HepG2 (cell line): ENCODE measurements at regions not wholly inside any gene's neighbourhood (a gene's known extent, or its start where the extent isn't known, plus 50 kb on each side); places are given as distances from the start of the nearest gene placed in this dataset.

Source experiments
- ATAC-seq: fragments of 200-7000 bp; cut with Tn5 transposase; 3 replicates; pipeline ENCODE4 v1.9.1; 2020; ENCODE audit warnings: mild to moderate bottlenecking, moderate library complexity
- BruUV-seq: library from RNA; stranded (reverse); fragments of 400-500 nt; replicated peaks from 2 replicates; lab custom pipeline; 2021; lab: Mats Ljungman, UMichigan
- CTCF ChIA-PET: fragments of 300-600 bp; formaldehyde crosslinking; extraction: SDS; loops from one replicate; lab custom pipeline; 2021; ENCODE audit warnings: low total read pairs, inconsistent platforms, low intra/inter-chr PET ratio; lab: Yijun Ruan, JAX
- POLR2A ChIA-PET: fragments of 350-600 bp; sonication (Branson Sonifier 250); formaldehyde crosslinking; loops from one replicate; lab custom pipeline; 2020; ENCODE audit warnings: antibody characterized with exemption, inconsistent platforms; lab: Yijun Ruan, JAX
- DNase-seq: peaks from one replicate; pipeline ENCODE4 v3.0.0-alpha.2; 2015; ENCODE audit warnings: low spot score
- FAIRE-seq: peaks from 3 replicates; lab custom pipeline; 2011; peaks lifted over from hg19 to GRCh38; lab: Jason Lieb, UNC
- H2AFZ ChIP-seq: one replicate; pipeline ENCODE4 v1.6.1; 2011; ENCODE audit warnings: low read length, inconsistent platforms
- H3K27ac ChIP-seq: fragments of 300-600 bp; 3 replicates; pipeline ENCODE4 v1.8.0; 2011; ENCODE audit warnings: mixed run types, mild to moderate bottlenecking, mixed read lengths, low read length, inconsistent platforms; ENCODE audit not compliant: insufficient read depth; ENCODE audit errors: extremely low read length
- H3K27me3 ChIP-seq, 2 experiments: fragments of 200-600 bp in 1 of 2; 2 replicates in 1 of 2; 3 replicates in 1 of 2; pipeline versions ENCODE4 v1.6.0 to v1.8.0; 2011; ENCODE audit warnings: low read length in 2 of 2, mild to moderate bottlenecking in 2 of 2, moderate library complexity in 2 of 2, inconsistent platforms in 1 of 2; ENCODE audit not compliant: insufficient read depth in 2 of 2, control insufficient read depth in 1 of 2
- H3K36me3 ChIP-seq, 2 experiments: fragments of 200-600 bp in 1 of 2; replicated peaks in 1 of 2; 2 replicates in 1 of 2; 3 replicates in 1 of 2; pipeline versions ENCODE4 v1.5.1 to v1.8.0; 2011; ENCODE audit warnings: low read length in 2 of 2, inconsistent platforms in 1 of 2; ENCODE audit not compliant: insufficient read depth in 2 of 2, control insufficient read depth in 1 of 2
- H3K4me1 ChIP-seq: 2 replicates; pipeline ENCODE4 v1.5.1; 2012; ENCODE audit warnings: low read length, inconsistent platforms; ENCODE audit not compliant: insufficient read depth
- H3K4me2 ChIP-seq: 2 replicates; pipeline ENCODE4 v1.6.0; 2011; ENCODE audit warnings: low read depth, low read length, inconsistent platforms
- H3K4me3 ChIP-seq, 3 experiments: fragments of 200-600 bp in 1 of 3; sonication (generic), shearing (Covaris generic) in 1 of 3; replicated peaks in 1 of 3; 2 replicates each; pipeline ENCODE4 v1.5.1; 2011 to 2016; ENCODE audit warnings: low read length in 3 of 3, inconsistent platforms in 2 of 3, low read depth in 2 of 3, mild to moderate bottlenecking in 2 of 3, control low read depth in 1 of 3, mixed read lengths in 1 of 3; ENCODE audit not compliant: insufficient read depth in 1 of 3
- H3K79me2 ChIP-seq: one replicate; pipeline ENCODE4 v1.6.1; 2011; ENCODE audit warnings: low read length, inconsistent platforms; ENCODE audit not compliant: insufficient read depth
- H3K9ac ChIP-seq: 2 replicates; pipeline ENCODE4 v1.6.0; 2011; ENCODE audit warnings: mild to moderate bottlenecking, low read depth, low read length, inconsistent platforms; ENCODE audit not compliant: insufficient read depth
- H3K9me3 ChIP-seq: 2 replicates; pipeline ENCODE4 v1.5.1; 2012; ENCODE audit warnings: mild to moderate bottlenecking, low read length
- H4K20me1 ChIP-seq: 2 replicates; pipeline ENCODE4 v1.6.0; 2011; ENCODE audit warnings: inconsistent platforms, mild to moderate bottlenecking, low read length, moderate library complexity; ENCODE audit not compliant: insufficient read depth
- DPF2 ChIP-seq: sonication (generic); formaldehyde crosslinking; IDR thresholded peaks from 2 replicates; pipeline ENCODE4 v1.4.0; 2020; ENCODE audit warnings: mild to moderate bottlenecking, low read depth, missing genetic modification reagents, borderline replicate concordance
- DRAP1 ChIP-seq: IDR thresholded peaks from 2 replicates; pipeline ENCODE4 v1.6.1; 2016; ENCODE audit warnings: missing genetic modification reagents, missing compliant biosample characterization
- IRF1 ChIP-seq: sonication (generic); formaldehyde crosslinking; IDR thresholded peaks from 2 replicates; pipeline ENCODE4 v1.4.0; 2020; ENCODE audit warnings: low read depth, mild to moderate bottlenecking, missing genetic modification reagents
- MTERF4 ChIP-seq: sonication (generic); formaldehyde crosslinking; IDR thresholded peaks from 2 replicates; pipeline ENCODE4 v1.8.0; 2023; ENCODE audit warnings: mild to moderate bottlenecking, missing genetic modification reagents
- PHF21A ChIP-seq: sonication (generic); formaldehyde crosslinking; IDR thresholded peaks from 2 replicates; pipeline ENCODE4 v1.5.0; 2020; ENCODE audit warnings: mild to moderate bottlenecking, missing genetic modification reagents
- TMF1 ChIP-seq: sonication (generic); formaldehyde crosslinking; IDR thresholded peaks from 2 replicates; pipeline ENCODE4 v1.8.1; 2022; ENCODE audit warnings: low read depth, missing genetic modification reagents
- YY1 ChIP-seq: IDR thresholded peaks from 2 replicates; pipeline ENCODE4 v1.6.1; 2011; ENCODE audit warnings: low read length, low read depth, moderate library complexity, mild to moderate bottlenecking; ENCODE audit not compliant: insufficient read depth, insufficient replicate concordance
- ZFYVE20 ChIP-seq: sonication (generic); formaldehyde crosslinking; IDR thresholded peaks from 2 replicates; pipeline ENCODE4 v1.8.0; 2023; ENCODE audit warnings: low read depth, mild to moderate bottlenecking, moderate library complexity, missing genetic modification reagents, borderline replicate concordance
- ZNF235 ChIP-seq: sonication (generic); formaldehyde crosslinking; IDR thresholded peaks from 2 replicates; pipeline ENCODE4 v1.8.1; 2023; ENCODE audit warnings: mild to moderate bottlenecking, missing genetic modification reagents, borderline replicate concordance
- ZNF619 ChIP-seq: sonication (generic); formaldehyde crosslinking; IDR thresholded peaks from 2 replicates; pipeline ENCODE4 v1.4.0; 2020; ENCODE audit warnings: mild to moderate bottlenecking, missing genetic modification reagents
- ZNF75D ChIP-seq: sonication (generic); formaldehyde crosslinking; IDR thresholded peaks from 2 replicates; pipeline ENCODE4 v1.8.1; 2023; ENCODE audit warnings: missing genetic modification reagents, mild to moderate bottlenecking, borderline replicate concordance
- ZNF891 ChIP-seq: sonication (generic); formaldehyde crosslinking; IDR thresholded peaks from 2 replicates; pipeline ENCODE4 v1.5.0; 2020; ENCODE audit warnings: mild to moderate bottlenecking, missing genetic modification reagents
- WGBS: methylation state at CpG from one replicate; pipeline ENCODE4 v1.1.6; 2017; ENCODE audit warnings: low lambda C conversion rate; 5-methylcytosine and 5-hydroxymethylcytosine counted together
- in situ Hi-C: cut with HindIII; loops from 2 replicates; pipeline ENCODE4 v1.10.0; 2017; ENCODE audit warnings: low pct_unique_long_range_greater_than_20kb; ENCODE audit not compliant: extremely low pct_ligation_motif_present
- intact Hi-C: fragments of 100-400 bp; cut with micrococcal nuclease; formaldehyde crosslinking; loops from one replicate; pipeline ENCODE4 v1.10.0; 2022; ENCODE audit not compliant: unreplicated experiment

- no peak for TF ChIP-seq IRF1 (CRISPR knock-in tag)
- no peak for TF ChIP-seq ZNF75D
- TF ChIP-seq, all 625 proteins: peak for 0
- no TSS peak for BruUV-seq
- CTCF ChIA-PET: no interaction called here
- FAIRE-seq (no peak), ATAC-seq (no peak), DNase-seq (no peak)
- intact Hi-C loops (no loop called here), in situ Hi-C loops (no loop called here)
- H3K9me3 ChIP-seq: no peaks in the 10 kb centered on the region
- H3K36me3 ChIP-seq: no peaks in the 10 kb centered on the region
- no peak overlapping the region for H3K4me3 ChIP-seq
- H3K9ac ChIP-seq: no peak overlapping the region
- H3K4me2 ChIP-seq: no peak overlapping the region
- 21% methylated on average over 5 of the region's 5 CpGs for WGBS
- H3K4me1 ChIP-seq: no peaks in the 10 kb centered on the region
- H3K27me3 ChIP-seq: no peaks in the 10 kb centered on the region; a peak in 1 of 5 replicates
- no peaks in the 10 kb centered on the region for H3K79me2 ChIP-seq
- H4K20me1 ChIP-seq: no peaks in the 10 kb centered on the region
- POLR2A ChIA-PET: no interaction called here
- no peak overlapping the region for H3K27ac ChIP-seq
- no peak overlapping the region for H2AFZ ChIP-seq
Measured at GRCh38 chr3:65098400-65098799, 410.6 kb upstream of the ADAMTS9 start.

- no peak overlapping the region for H3K27ac ChIP-seq
- H3K27me3 ChIP-seq: no peaks in the 10 kb centered on the region; a peak in 1 of 5 replicates
- FAIRE-seq: no peak
- H3K79me2 ChIP-seq: no peaks in the 10 kb centered on the region
- POLR2A ChIA-PET: no interaction called here
- no peaks in the 10 kb centered on the region for H4K20me1 ChIP-seq
- H3K9me3 ChIP-seq: no peaks in the 10 kb centered on the region
- no peak overlapping the region for H3K4me3 ChIP-seq
- ATAC-seq: no peak
- no peak overlapping the region for H3K4me2 ChIP-seq
- intact Hi-C loops: no loop called here
- no peaks in the 10 kb centered on the region for H3K4me1 ChIP-seq
- BruUV-seq: no TSS peak
- no peak for DNase-seq
- in situ Hi-C loops: no loop called here
- H3K36me3 ChIP-seq: no peaks in the 10 kb centered on the region
- no peak overlapping the region for H3K9ac ChIP-seq
- CTCF ChIA-PET: no interaction called here
- TF ChIP-seq ZNF891 (no peak), ZFYVE20 (no peak), ZNF619 (no peak), PHF21A (no peak), MTERF4 (CRISPR knock-in tag) (no peak), DRAP1 (no peak), ZNF235 (CRISPR knock-in tag) (no peak), YY1 (no peak), DPF2 (CRISPR knock-in tag) (no peak), TMF1 (no peak)
- TF ChIP-seq, all 625 proteins: peak for 0
- H2AFZ ChIP-seq: no peak overlapping the region
- WGBS: 16% methylated on average over 4 of the region's 4 CpGs
Measured at GRCh38 chr3:65096110-65096745, 408.4 kb upstream of the ADAMTS9 start.
